ENCODE measurements at regions not wholly inside any gene's neighbourhood (a gene's known extent, or its start where the extent isn't known, plus 50 kb on each side); places are given as distances from the start of the nearest gene placed in this dataset.

DNA sequence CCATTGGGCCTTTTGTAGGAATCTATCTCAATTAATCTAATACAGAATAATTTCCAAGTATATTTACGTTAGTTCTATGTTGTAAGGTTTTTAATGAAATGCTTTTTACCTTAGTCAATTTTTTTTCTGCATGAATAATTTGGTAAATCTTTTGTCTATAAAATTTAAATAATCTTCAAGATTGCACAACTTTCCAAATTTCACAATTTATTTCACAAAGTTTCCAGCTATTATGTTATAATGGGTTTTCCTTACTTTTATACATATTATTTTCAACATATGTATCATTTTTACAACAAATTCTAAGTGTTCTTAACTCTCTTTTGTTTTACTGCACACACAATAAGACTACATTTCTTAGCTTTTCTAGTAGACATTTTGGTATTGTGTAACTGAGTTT, 470.7 kb downstream of the ETV1 start:
- Histone ChIP-seq H3F3A (ENCODE audit: insufficient read depth) (no peaks in the 10 kb centered on the region), H3K9me3 (ENCODE audit: insufficient read depth, low read length) (no peaks in the 10 kb centered on the region), H3K27me3 (ENCODE audit: low read length) (no peaks in the 10 kb centered on the region), H3K9ac (ENCODE audit: low read length) (no peak overlapping the region), H3K4me2 (ENCODE audit: low read depth, low read length, poor library complexity, severe bottlenecking) (no peak overlapping the region), H3K9me2 (replicated peaks; ENCODE audit: insufficient read depth, low read length) (no peaks in the 10 kb centered on the region), H3K79me2 (ENCODE audit: insufficient read depth, low read length) (no peaks in the 10 kb centered on the region), H2AFZ (ENCODE audit: low read depth, low read length, severe bottlenecking) (no peak overlapping the region), H4K20me1 (ENCODE audit: low read depth, low read length) (no peaks in the 10 kb centered on the region), H3K36me3 (ENCODE audit: low read length) (no peaks in the 10 kb centered on the region), H3K4me3 (ENCODE audit: insufficient read depth, low read length, poor library complexity, severe bottlenecking) (no peak overlapping the region), H3K27ac (ENCODE audit: low read depth, low read length) (no peak overlapping the region)
- TF ChIP-seq EZH2phosphoT487 (conservative IDR thresholded peaks at IDR 0.05; ENCODE audit: low read length), result no peak
- TF ChIP-seq, protein P1, sequence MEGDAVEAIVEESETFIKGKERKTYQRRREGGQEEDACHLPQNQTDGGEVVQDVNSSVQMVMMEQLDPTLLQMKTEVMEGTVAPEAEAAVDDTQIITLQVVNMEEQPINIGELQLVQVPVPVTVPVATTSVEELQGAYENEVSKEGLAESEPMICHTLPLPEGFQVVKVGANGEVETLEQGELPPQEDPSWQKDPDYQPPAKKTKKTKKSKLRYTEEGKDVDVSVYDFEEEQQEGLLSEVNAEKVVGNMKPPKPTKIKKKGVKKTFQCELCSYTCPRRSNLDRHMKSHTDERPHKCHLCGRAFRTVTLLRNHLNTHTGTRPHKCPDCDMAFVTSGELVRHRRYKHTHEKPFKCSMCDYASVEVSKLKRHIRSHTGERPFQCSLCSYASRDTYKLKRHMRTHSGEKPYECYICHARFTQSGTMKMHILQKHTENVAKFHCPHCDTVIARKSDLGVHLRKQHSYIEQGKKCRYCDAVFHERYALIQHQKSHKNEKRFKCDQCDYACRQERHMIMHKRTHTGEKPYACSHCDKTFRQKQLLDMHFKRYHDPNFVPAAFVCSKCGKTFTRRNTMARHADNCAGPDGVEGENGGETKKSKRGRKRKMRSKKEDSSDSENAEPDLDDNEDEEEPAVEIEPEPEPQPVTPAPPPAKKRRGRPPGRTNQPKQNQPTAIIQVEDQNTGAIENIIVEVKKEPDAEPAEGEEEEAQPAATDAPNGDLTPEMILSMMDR (IDR thresholded peaks at IDR 0.05; ENCODE audit: insufficient read depth, low read length, poor library complexity, severe bottlenecking), result no peak

DNA sequence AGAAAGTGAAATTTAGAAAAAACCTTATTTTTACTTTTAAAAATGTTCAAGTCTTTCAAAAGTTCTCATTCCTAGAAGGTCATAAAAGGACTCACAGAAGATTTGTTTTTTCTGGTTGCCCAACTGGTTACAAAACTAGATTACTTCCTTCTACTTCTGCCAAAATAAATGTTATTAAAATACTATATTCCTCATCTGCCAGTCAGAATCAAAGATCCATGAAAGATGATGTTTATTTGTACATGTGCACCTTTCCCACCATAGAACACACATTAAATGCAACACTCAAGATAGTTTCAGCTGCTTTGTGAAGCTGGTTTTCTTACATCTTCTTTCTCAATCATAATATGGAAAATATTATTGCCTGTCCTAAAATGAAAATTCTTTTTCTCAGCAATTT, 465.4 kb downstream of the ETV1 start:
- H3K27me3 ChIP-seq (ENCODE audit: low read length), result no peaks in the 10 kb centered on the region
- no peaks in the 10 kb centered on the region for H3K79me2 ChIP-seq (ENCODE audit: insufficient read depth, low read length)
- no peaks in the 10 kb centered on the region for H4K20me1 ChIP-seq (ENCODE audit: low read depth, low read length)
- peak overlapping the region; percentile 8 for H2AFZ ChIP-seq (ENCODE audit: low read depth, low read length, severe bottlenecking)
- no peaks in the 10 kb centered on the region for H3K9me2 ChIP-seq (replicated peaks; ENCODE audit: insufficient read depth, low read length)
- H3K4me2 ChIP-seq (ENCODE audit: low read depth, low read length, poor library complexity, severe bottlenecking), result peak overlapping the region; percentile 39
- H3K9me3 ChIP-seq (ENCODE audit: insufficient read depth, low read length), result no peaks in the 10 kb centered on the region
- TF ChIP-seq EZH2phosphoT487 (conservative IDR thresholded peaks at IDR 0.05; ENCODE audit: low read length), result no peak
- TF ChIP-seq, protein P1 (IDR thresholded peaks at IDR 0.05; ENCODE audit: insufficient read depth, low read length, poor library complexity, severe bottlenecking), result no peak
- H3F3A ChIP-seq (ENCODE audit: insufficient read depth), result no peaks in the 10 kb centered on the region
- H3K27ac ChIP-seq (ENCODE audit: low read depth, low read length), result peak overlapping the region; percentile 30
- H3K4me3 ChIP-seq (ENCODE audit: insufficient read depth, low read length, poor library complexity, severe bottlenecking), result no peak overlapping the region
- no peaks in the 10 kb centered on the region for H3K36me3 ChIP-seq (ENCODE audit: low read length)
- peak overlapping the region; percentile 6; the same call in 1 of the 2 replicates for H3K9ac ChIP-seq (ENCODE audit: low read length)

DNA sequence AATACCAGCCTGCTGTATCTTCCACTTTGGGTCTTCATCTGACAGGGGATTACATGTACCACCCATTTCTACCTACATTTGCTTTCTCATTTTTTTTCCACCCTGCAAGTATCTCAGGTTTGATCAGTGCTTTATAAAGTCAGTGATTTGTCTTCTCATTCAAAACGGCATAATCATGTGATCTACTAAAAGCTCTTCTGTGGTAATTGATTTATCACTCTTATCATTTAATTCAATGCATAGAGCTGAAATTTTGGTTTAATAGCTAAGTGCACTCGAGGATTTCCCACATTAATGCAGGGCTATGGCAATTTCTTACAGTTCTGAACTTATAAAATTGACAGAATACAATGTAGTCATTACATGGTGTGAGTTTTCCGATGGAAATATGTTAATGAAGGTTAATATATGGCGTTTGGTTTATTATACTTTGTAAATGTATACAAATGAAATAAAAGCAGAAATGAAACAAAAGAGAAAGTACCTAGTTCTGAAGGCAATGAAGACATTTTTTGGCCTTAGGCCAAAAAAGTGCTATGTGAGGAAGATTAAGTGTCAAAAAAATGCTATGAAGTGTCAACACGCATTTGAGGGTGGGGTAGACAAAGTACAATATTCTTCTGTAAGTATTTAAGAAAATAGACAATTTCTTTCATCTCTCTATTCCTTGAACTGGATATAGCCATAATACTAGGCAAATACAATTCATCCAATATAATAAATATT, 457.3 kb downstream of the ETV1 start:
- Histone ChIP-seq H3K9me3 (ENCODE audit: insufficient read depth, low read length) (no peaks in the 10 kb centered on the region), H3K27me3 (ENCODE audit: low read length) (no peaks in the 10 kb centered on the region), H3F3A (ENCODE audit: insufficient read depth) (no peaks in the 10 kb centered on the region), H3K9ac (ENCODE audit: low read length) (no peak overlapping the region), H4K20me1 (ENCODE audit: low read depth, low read length) (no peaks in the 10 kb centered on the region), H3K27ac (ENCODE audit: low read depth, low read length) (no peak overlapping the region), H3K9me2 (replicated peaks; ENCODE audit: insufficient read depth, low read length) (no peaks in the 10 kb centered on the region), H3K4me2 (ENCODE audit: low read depth, low read length, poor library complexity, severe bottlenecking) (peak overlapping the region; percentile 30), H3K79me2 (ENCODE audit: insufficient read depth, low read length) (no peaks in the 10 kb centered on the region), H3K36me3 (ENCODE audit: low read length) (0 out of 2 replicates have a peak, but pooled peaks cover 3% of the 10 kb centered on the region), H2AFZ (ENCODE audit: low read depth, low read length, severe bottlenecking) (no peak overlapping the region), H3K4me3 (ENCODE audit: insufficient read depth, low read length, poor library complexity, severe bottlenecking) (peak overlapping the region; percentile 1)
- no peak for TF ChIP-seq EZH2phosphoT487 (conservative IDR thresholded peaks at IDR 0.05; ENCODE audit: low read length)
- TF ChIP-seq, protein P1 (IDR thresholded peaks at IDR 0.05; ENCODE audit: insufficient read depth, low read length, poor library complexity, severe bottlenecking), result no peak

All from SU-DHL-6 (cell line).